ENCODE measurements at regions not wholly inside any gene's neighbourhood (a gene's known extent, or its start where the extent isn't known, plus 50 kb on each side); places are given as distances from the start of the nearest gene placed in this dataset.

- TF ChIP-seq, protein P1, sequence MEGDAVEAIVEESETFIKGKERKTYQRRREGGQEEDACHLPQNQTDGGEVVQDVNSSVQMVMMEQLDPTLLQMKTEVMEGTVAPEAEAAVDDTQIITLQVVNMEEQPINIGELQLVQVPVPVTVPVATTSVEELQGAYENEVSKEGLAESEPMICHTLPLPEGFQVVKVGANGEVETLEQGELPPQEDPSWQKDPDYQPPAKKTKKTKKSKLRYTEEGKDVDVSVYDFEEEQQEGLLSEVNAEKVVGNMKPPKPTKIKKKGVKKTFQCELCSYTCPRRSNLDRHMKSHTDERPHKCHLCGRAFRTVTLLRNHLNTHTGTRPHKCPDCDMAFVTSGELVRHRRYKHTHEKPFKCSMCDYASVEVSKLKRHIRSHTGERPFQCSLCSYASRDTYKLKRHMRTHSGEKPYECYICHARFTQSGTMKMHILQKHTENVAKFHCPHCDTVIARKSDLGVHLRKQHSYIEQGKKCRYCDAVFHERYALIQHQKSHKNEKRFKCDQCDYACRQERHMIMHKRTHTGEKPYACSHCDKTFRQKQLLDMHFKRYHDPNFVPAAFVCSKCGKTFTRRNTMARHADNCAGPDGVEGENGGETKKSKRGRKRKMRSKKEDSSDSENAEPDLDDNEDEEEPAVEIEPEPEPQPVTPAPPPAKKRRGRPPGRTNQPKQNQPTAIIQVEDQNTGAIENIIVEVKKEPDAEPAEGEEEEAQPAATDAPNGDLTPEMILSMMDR (IDR thresholded peaks at IDR 0.05; ENCODE audit: low read length) = no peak
- no peak for TF ChIP-seq EZH2 (IDR thresholded peaks at IDR 0.05; ENCODE audit: borderline replicate concordance, low read length)
Measured at GRCh38 chr12:38555620-38556591, 239.3 kb downstream of the ALG10B start.

Measured in OCI-LY1 (cell line).